Keratinocyte (primary cell): ENCODE measurements at regions not wholly inside any gene's neighbourhood (a gene's known extent, or its start where the extent isn't known, plus 50 kb on each side); places are given as distances from the start of the nearest gene placed in this dataset.

Experiments
- DNase-seq: peaks from one replicate; pipeline ENCODE4 v3.0.0-alpha.2; 2011; ENCODE audit warnings: low read depth, missing footprints, low spot score
- FAIRE-seq: peaks from 2 replicates; lab custom pipeline; 2011; peaks lifted over from hg19 to GRCh38; lab: Jason Lieb, UNC
- H2AFZ ChIP-seq: 2 replicates; pipeline ENCODE4 v1.6.0; 2012; ENCODE audit warnings: low read length, control low read depth, inconsistent platforms; ENCODE audit not compliant: control insufficient read depth
- H3K27ac ChIP-seq: 2 replicates; pipeline ENCODE4 v1.5.1; 2011; ENCODE audit warnings: low read length; ENCODE audit not compliant: control insufficient read depth, insufficient read depth
- H3K27me3 ChIP-seq: 3 replicates; pipeline ENCODE4 v1.6.0; 2011; ENCODE audit warnings: low read length; ENCODE audit not compliant: control insufficient read depth, insufficient read depth; ENCODE audit errors: extremely low read depth
- H3K36me3 ChIP-seq, 2 experiments: 2 replicates in 1 of 2; 3 replicates in 1 of 2; pipeline ENCODE4 v1.5.1; 2011; ENCODE audit warnings: low read length in 2 of 2, mild to moderate bottlenecking in 1 of 2; ENCODE audit not compliant: control insufficient read depth in 2 of 2, insufficient read depth in 2 of 2; ENCODE audit errors: extremely low read depth in 1 of 2
- H3K4me1 ChIP-seq: 3 replicates; pipeline ENCODE4 v1.5.1; 2011; ENCODE audit warnings: low read length; ENCODE audit not compliant: control insufficient read depth, insufficient read depth; ENCODE audit errors: extremely low read depth
- H3K4me2 ChIP-seq: 3 replicates; pipeline ENCODE4 v1.6.0; 2011; ENCODE audit warnings: low read depth, low read length; ENCODE audit not compliant: control insufficient read depth, insufficient read depth; ENCODE audit errors: extremely low read depth
- H3K4me3 ChIP-seq, 3 experiments: fragments of 200-600 bp in 1 of 3; sonication (generic) in 1 of 3; 2 replicates in 2 of 3; 3 replicates in 1 of 3; pipeline ENCODE4 v1.5.1; 2011 to 2016; ENCODE audit warnings: low read length in 3 of 3, mild to moderate bottlenecking in 3 of 3, control low read depth in 2 of 3, inconsistent platforms in 1 of 3, low read depth in 1 of 3, mixed read lengths in 1 of 3, mixed run types in 1 of 3, moderate library complexity in 1 of 3; ENCODE audit not compliant: control insufficient read depth in 2 of 3, insufficient read depth in 2 of 3; ENCODE audit errors: extremely low read depth in 1 of 3
- H3K79me2 ChIP-seq: 2 replicates; pipeline ENCODE4 v1.6.0; 2012; ENCODE audit warnings: low read length; ENCODE audit not compliant: control insufficient read depth, insufficient read depth
- H3K9ac ChIP-seq: 3 replicates; pipeline ENCODE4 v1.6.0; 2011; ENCODE audit warnings: low read length; ENCODE audit not compliant: control insufficient read depth, insufficient read depth; ENCODE audit errors: extremely low read depth
- H3K9me1 ChIP-seq: 3 replicates; pipeline ENCODE4 v1.6.0; 2011; ENCODE audit warnings: low read length; ENCODE audit not compliant: control insufficient read depth, insufficient read depth; ENCODE audit errors: extremely low read depth
- H3K9me3 ChIP-seq: 2 replicates; pipeline ENCODE4 v1.5.1; 2012; ENCODE audit warnings: low read depth, low read length; ENCODE audit not compliant: control insufficient read depth
- H4K20me1 ChIP-seq: 3 replicates; pipeline ENCODE4 v1.6.0; 2011; ENCODE audit warnings: low read length; ENCODE audit not compliant: control insufficient read depth, insufficient read depth; ENCODE audit errors: extremely low read depth
- EZH2 ChIP-seq: IDR thresholded peaks from one replicate; pipeline ENCODE4 v1.6.1; 2012; ENCODE audit warnings: inconsistent platforms, mild to moderate bottlenecking, low read length, moderate library complexity
- dilution Hi-C: fragments of 300-500 bp; cut with MboI; formaldehyde crosslinking; loops from one replicate; pipeline ENCODE4 v1.7.0; 2020; ENCODE audit warnings: low sequenced_read_pairs; ENCODE audit not compliant: extremely low pct_ligation_motif_present
- TF ChIP-seq, protein P1 (sequence below), 3 experiments: IDR thresholded peaks in 1 of 3; conservative IDR thresholded peaks in 1 of 3; optimal IDR thresholded peaks in 1 of 3; 2 replicates in 2 of 3; 3 replicates in 1 of 3; pipeline versions ENCODE3 to v1.5.1; 2011; ENCODE audit warnings: low read length in 3 of 3, mild to moderate bottlenecking in 3 of 3, moderate library complexity in 2 of 3, control low read depth in 1 of 3, inconsistent platforms in 1 of 3; ENCODE audit not compliant: insufficient read depth in 2 of 3; ENCODE audit errors: extremely low read depth in 1 of 3

DNA sequence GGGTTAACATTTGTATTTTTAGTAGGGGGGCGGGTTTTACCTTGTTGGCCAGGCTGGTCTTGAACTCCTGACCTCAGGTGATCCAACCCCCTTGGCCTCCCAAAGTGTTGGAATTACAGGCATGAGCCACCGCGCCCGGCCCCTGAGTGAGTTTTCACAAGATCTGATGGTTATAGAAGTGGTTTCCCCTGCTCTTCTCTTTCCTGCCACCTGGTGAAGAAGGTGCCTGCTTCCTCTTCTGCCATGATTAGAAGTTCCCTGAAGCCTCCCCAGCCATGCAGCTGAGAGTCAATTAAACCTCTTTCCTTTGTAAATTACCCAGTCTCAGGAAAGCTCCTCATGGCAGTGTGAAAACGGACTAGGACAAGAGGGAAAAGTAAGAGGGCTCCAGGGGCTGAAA, 259.1 kb upstream of the PLET1 start:
- Histone ChIP-seq H2AFZ (no peak overlapping the region), H3K9me1 (no peaks in the 10 kb centered on the region), H3K27ac (no peak overlapping the region), H3K36me3 (no peaks in the 10 kb centered on the region), H3K9me3 (no peaks in the 10 kb centered on the region), H3K4me2 (no peak overlapping the region), H3K79me2 (no peaks in the 10 kb centered on the region), H3K4me1 (no peaks in the 10 kb centered on the region), H3K27me3 (no peaks in the 10 kb centered on the region), H3K9ac (no peak overlapping the region), H3K4me3 (no peak overlapping the region), H4K20me1 (no peaks in the 10 kb centered on the region)
- FAIRE-seq (no peak), DNase-seq (no peak)
- TF ChIP-seq, protein P1, sequence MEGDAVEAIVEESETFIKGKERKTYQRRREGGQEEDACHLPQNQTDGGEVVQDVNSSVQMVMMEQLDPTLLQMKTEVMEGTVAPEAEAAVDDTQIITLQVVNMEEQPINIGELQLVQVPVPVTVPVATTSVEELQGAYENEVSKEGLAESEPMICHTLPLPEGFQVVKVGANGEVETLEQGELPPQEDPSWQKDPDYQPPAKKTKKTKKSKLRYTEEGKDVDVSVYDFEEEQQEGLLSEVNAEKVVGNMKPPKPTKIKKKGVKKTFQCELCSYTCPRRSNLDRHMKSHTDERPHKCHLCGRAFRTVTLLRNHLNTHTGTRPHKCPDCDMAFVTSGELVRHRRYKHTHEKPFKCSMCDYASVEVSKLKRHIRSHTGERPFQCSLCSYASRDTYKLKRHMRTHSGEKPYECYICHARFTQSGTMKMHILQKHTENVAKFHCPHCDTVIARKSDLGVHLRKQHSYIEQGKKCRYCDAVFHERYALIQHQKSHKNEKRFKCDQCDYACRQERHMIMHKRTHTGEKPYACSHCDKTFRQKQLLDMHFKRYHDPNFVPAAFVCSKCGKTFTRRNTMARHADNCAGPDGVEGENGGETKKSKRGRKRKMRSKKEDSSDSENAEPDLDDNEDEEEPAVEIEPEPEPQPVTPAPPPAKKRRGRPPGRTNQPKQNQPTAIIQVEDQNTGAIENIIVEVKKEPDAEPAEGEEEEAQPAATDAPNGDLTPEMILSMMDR (optimal IDR thresholded peaks at IDR 0.05 in 1 of 3, IDR thresholded peaks at IDR 0.05 in 1 of 3, conservative IDR thresholded peaks at IDR 0.05 in 1 of 3; ENCODE audit: extremely low read depth in 1 of 3, insufficient read depth in 2 of 3, low read length in 3 of 3) = no peak
- TF ChIP-seq EZH2 = no peak
- dilution Hi-C loops = no loop called here

DNA sequence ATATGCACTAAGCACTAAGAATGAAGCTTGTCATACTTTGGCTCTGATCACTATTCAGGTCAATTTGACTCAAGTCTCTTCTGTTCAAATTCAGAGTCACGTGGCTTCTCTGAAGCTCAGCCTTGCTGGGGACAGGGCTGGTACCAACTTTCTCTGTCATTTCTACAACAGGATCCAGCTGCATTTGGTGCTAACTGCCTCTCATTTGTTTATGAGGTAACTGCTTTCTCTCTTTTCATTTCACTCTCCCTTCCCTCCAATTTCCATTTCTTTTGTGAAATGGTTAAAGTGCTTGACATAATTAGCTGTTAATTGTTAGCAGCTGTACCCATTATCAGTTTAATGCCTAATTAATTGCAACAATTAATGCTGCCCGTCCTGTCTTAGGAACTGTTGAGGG, 259.7 kb upstream of the PLET1 start:
- Histone ChIP-seq H2AFZ (no peak overlapping the region), H3K9me1 (no peaks in the 10 kb centered on the region), H3K9me3 (no peaks in the 10 kb centered on the region), H3K9ac (no peak overlapping the region), H3K27me3 (no peaks in the 10 kb centered on the region), H3K4me1 (peaks cover 4% of the 10 kb centered on the region), H3K36me3 (no peaks in the 10 kb centered on the region), H4K20me1 (no peaks in the 10 kb centered on the region), H3K4me2 (no peak overlapping the region), H3K79me2 (no peaks in the 10 kb centered on the region), H3K27ac (no peak overlapping the region), H3K4me3 (no peak overlapping the region)
- no peak for DNase-seq
- FAIRE-seq = no peak
- TF ChIP-seq EZH2 = no peak
- TF ChIP-seq, protein P1 (optimal IDR thresholded peaks at IDR 0.05 in 1 of 3, IDR thresholded peaks at IDR 0.05 in 1 of 3, conservative IDR thresholded peaks at IDR 0.05 in 1 of 3; ENCODE audit: extremely low read depth in 1 of 3, insufficient read depth in 2 of 3, low read length in 3 of 3) = no peak
- dilution Hi-C loops = no loop called here
